Keratinocyte (primary cell): ENCODE measurements at regions not wholly inside any gene's neighbourhood (a gene's known extent, or its start where the extent isn't known, plus 50 kb on each side); places are given as distances from the start of the nearest gene placed in this dataset.

Experiments used
- DNase-seq: peaks from one replicate; pipeline ENCODE4 v3.0.0-alpha.2; 2011; ENCODE audit warnings: low read depth, missing footprints, low spot score
- FAIRE-seq: peaks from 2 replicates; lab custom pipeline; 2011; peaks lifted over from hg19 to GRCh38; lab: Jason Lieb, UNC
- H2AFZ ChIP-seq: 2 replicates; pipeline ENCODE4 v1.6.0; 2012; ENCODE audit warnings: low read length, control low read depth, inconsistent platforms; ENCODE audit not compliant: control insufficient read depth
- H3K27ac ChIP-seq: 2 replicates; pipeline ENCODE4 v1.5.1; 2011; ENCODE audit warnings: low read length; ENCODE audit not compliant: control insufficient read depth, insufficient read depth
- H3K27me3 ChIP-seq: 3 replicates; pipeline ENCODE4 v1.6.0; 2011; ENCODE audit warnings: low read length; ENCODE audit not compliant: control insufficient read depth, insufficient read depth; ENCODE audit errors: extremely low read depth
- H3K36me3 ChIP-seq, 2 experiments: 2 replicates in 1 of 2; 3 replicates in 1 of 2; pipeline ENCODE4 v1.5.1; 2011; ENCODE audit warnings: low read length in 2 of 2, mild to moderate bottlenecking in 1 of 2; ENCODE audit not compliant: control insufficient read depth in 2 of 2, insufficient read depth in 2 of 2; ENCODE audit errors: extremely low read depth in 1 of 2
- H3K4me1 ChIP-seq: 3 replicates; pipeline ENCODE4 v1.5.1; 2011; ENCODE audit warnings: low read length; ENCODE audit not compliant: control insufficient read depth, insufficient read depth; ENCODE audit errors: extremely low read depth
- H3K4me2 ChIP-seq: 3 replicates; pipeline ENCODE4 v1.6.0; 2011; ENCODE audit warnings: low read depth, low read length; ENCODE audit not compliant: control insufficient read depth, insufficient read depth; ENCODE audit errors: extremely low read depth
- H3K4me3 ChIP-seq, 3 experiments: fragments of 200-600 bp in 1 of 3; sonication (generic) in 1 of 3; 2 replicates in 2 of 3; 3 replicates in 1 of 3; pipeline ENCODE4 v1.5.1; 2011 to 2016; ENCODE audit warnings: low read length in 3 of 3, mild to moderate bottlenecking in 3 of 3, control low read depth in 2 of 3, inconsistent platforms in 1 of 3, low read depth in 1 of 3, mixed read lengths in 1 of 3, mixed run types in 1 of 3, moderate library complexity in 1 of 3; ENCODE audit not compliant: control insufficient read depth in 2 of 3, insufficient read depth in 2 of 3; ENCODE audit errors: extremely low read depth in 1 of 3
- H3K79me2 ChIP-seq: 2 replicates; pipeline ENCODE4 v1.6.0; 2012; ENCODE audit warnings: low read length; ENCODE audit not compliant: control insufficient read depth, insufficient read depth
- H3K9ac ChIP-seq: 3 replicates; pipeline ENCODE4 v1.6.0; 2011; ENCODE audit warnings: low read length; ENCODE audit not compliant: control insufficient read depth, insufficient read depth; ENCODE audit errors: extremely low read depth
- H3K9me1 ChIP-seq: 3 replicates; pipeline ENCODE4 v1.6.0; 2011; ENCODE audit warnings: low read length; ENCODE audit not compliant: control insufficient read depth, insufficient read depth; ENCODE audit errors: extremely low read depth
- H3K9me3 ChIP-seq: 2 replicates; pipeline ENCODE4 v1.5.1; 2012; ENCODE audit warnings: low read depth, low read length; ENCODE audit not compliant: control insufficient read depth
- H4K20me1 ChIP-seq: 3 replicates; pipeline ENCODE4 v1.6.0; 2011; ENCODE audit warnings: low read length; ENCODE audit not compliant: control insufficient read depth, insufficient read depth; ENCODE audit errors: extremely low read depth
- CTCF ChIP-seq, 3 experiments: IDR thresholded peaks in 1 of 3; conservative IDR thresholded peaks in 1 of 3; optimal IDR thresholded peaks in 1 of 3; 2 replicates in 2 of 3; 3 replicates in 1 of 3; pipeline versions ENCODE3 to v1.5.1; 2011; ENCODE audit warnings: low read length in 3 of 3, mild to moderate bottlenecking in 3 of 3, moderate library complexity in 2 of 3, control low read depth in 1 of 3, inconsistent platforms in 1 of 3; ENCODE audit not compliant: insufficient read depth in 2 of 3; ENCODE audit errors: extremely low read depth in 1 of 3
- EZH2 ChIP-seq: IDR thresholded peaks from one replicate; pipeline ENCODE4 v1.6.1; 2012; ENCODE audit warnings: inconsistent platforms, mild to moderate bottlenecking, low read length, moderate library complexity
- dilution Hi-C: fragments of 300-500 bp; cut with MboI; formaldehyde crosslinking; loops from one replicate; pipeline ENCODE4 v1.7.0; 2020; ENCODE audit warnings: low sequenced_read_pairs; ENCODE audit not compliant: extremely low pct_ligation_motif_present

DNA sequence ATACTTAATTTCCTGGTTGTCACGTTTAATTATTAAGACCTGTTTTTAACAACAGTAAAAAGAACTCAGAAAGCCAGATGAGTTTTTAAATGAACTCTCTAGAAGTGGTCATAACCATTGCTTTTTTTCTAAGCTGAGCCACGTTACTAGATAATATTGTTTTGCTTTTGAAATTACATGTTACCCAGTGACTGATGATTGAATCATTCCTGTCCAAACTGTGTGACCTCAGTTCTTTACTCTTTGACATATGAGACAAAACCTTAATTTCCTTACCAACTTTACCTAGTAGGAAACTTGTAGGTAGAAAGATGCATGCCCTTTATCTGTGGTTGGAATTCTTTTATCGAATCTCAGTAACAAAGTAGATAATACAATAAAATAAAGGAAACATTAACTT, 411.7 kb downstream of the SH3GL2 start:
- TF ChIP-seq CTCF (optimal IDR thresholded peaks at IDR 0.05 in 1 of 3, IDR thresholded peaks at IDR 0.05 in 1 of 3, conservative IDR thresholded peaks at IDR 0.05 in 1 of 3; ENCODE audit: extremely low read depth in 1 of 3, insufficient read depth in 2 of 3, low read length in 3 of 3) (no peak), EZH2 (no peak)
- Histone ChIP-seq H3K9me3 (no peaks in the 10 kb centered on the region), H3K9ac (no peak overlapping the region), H3K36me3 (no peaks in the 10 kb centered on the region), H3K27me3 (no peaks in the 10 kb centered on the region), H3K4me3 (no peak overlapping the region), H3K27ac (no peak overlapping the region), H3K9me1 (no peaks in the 10 kb centered on the region), H4K20me1 (no peaks in the 10 kb centered on the region), H3K4me2 (no peak overlapping the region), H3K79me2 (no peaks in the 10 kb centered on the region), H3K4me1 (no peaks in the 10 kb centered on the region), H2AFZ (no peak overlapping the region)
- dilution Hi-C loops = no loop called here
- FAIRE-seq (no peak), DNase-seq (no peak)

DNA sequence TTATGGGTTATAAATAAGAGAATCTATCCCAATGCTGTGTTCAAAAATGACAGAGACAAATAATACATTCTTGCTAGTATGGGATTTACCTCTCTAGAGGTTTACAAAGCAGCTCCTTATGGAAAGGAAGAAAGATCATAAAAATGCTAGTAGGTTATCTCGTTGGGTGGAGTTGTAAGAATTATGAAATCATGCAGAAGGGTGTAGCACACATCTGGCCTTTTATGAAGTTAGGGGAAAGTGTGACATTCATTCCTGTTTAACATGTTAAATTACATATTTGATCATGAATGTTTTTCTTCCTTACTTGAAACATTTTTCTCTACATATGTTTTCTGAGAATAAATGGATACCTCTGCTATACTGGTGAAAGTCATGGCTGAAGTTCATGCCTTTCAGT, 414.2 kb downstream of the SH3GL2 start:
- H4K20me1 ChIP-seq = no peaks in the 10 kb centered on the region
- H3K4me3 ChIP-seq = no peak overlapping the region
- no peak for FAIRE-seq
- no peaks in the 10 kb centered on the region for H3K36me3 ChIP-seq
- dilution Hi-C loops = no loop called here
- H3K4me2 ChIP-seq = no peak overlapping the region
- no peaks in the 10 kb centered on the region for H3K4me1 ChIP-seq
- TF ChIP-seq EZH2 = no peak
- no peak for TF ChIP-seq CTCF (optimal IDR thresholded peaks at IDR 0.05 in 1 of 3, IDR thresholded peaks at IDR 0.05 in 1 of 3, conservative IDR thresholded peaks at IDR 0.05 in 1 of 3; ENCODE audit: extremely low read depth in 1 of 3, insufficient read depth in 2 of 3, low read length in 3 of 3)
- no peaks in the 10 kb centered on the region for H3K9me3 ChIP-seq
- H3K9ac ChIP-seq = no peak overlapping the region
- no peaks in the 10 kb centered on the region for H3K27me3 ChIP-seq
- H3K9me1 ChIP-seq = no peaks in the 10 kb centered on the region
- DNase-seq = no peak
- H3K79me2 ChIP-seq = no peaks in the 10 kb centered on the region
- no peak overlapping the region for H3K27ac ChIP-seq
- no peak overlapping the region for H2AFZ ChIP-seq
